H1 (cell line): ENCODE measurements at regions not wholly inside any gene's neighbourhood (a gene's known extent, or its start where the extent isn't known, plus 50 kb on each side); places are given as distances from the start of the nearest gene placed in this dataset.

ENCODE experiments used
- CTCF ChIA-PET: fragments of 300-600 bp; sonication (Branson Sonifier 250); formaldehyde crosslinking; loops from one replicate; lab custom pipeline; 2021; ENCODE audit not compliant: partially characterized antibody; lab: Charles Lee
- POLR2A ChIA-PET: fragments of 300-600 bp; sonication (Branson Sonifier 250); formaldehyde crosslinking; loops from one replicate; lab custom pipeline; 2021; ENCODE audit warnings: inconsistent platforms; ENCODE audit not compliant: partially characterized antibody; lab: Charles Lee
- DNase-seq, 2 experiments: peaks; one replicate each; pipeline versions ENCODE4 v3.0.0 to v3.0.0-alpha.2; 2010 to 2022; ENCODE audit warnings: low spot score in 2 of 2, low read depth in 1 of 2, mixed read lengths in 1 of 2
- FAIRE-seq: peaks from 2 replicates; lab custom pipeline; 2011; peaks lifted over from hg19 to GRCh38; lab: Jason Lieb, UNC
- H2AFZ ChIP-seq: 2 replicates; pipeline ENCODE4 v1.8.1; 2012; ENCODE audit warnings: low read length, inconsistent platforms
- H2AK5ac ChIP-seq: 2 replicates; pipeline ENCODE4 v1.6.1; 2013; ENCODE audit warnings: low read depth, low read length
- H2BK120ac ChIP-seq: replicated peaks from 2 replicates; pipeline ENCODE3; 2013; ENCODE audit warnings: low read depth, low read length, inconsistent platforms
- H2BK12ac ChIP-seq: 2 replicates; pipeline ENCODE4 v1.6.1; 2013; ENCODE audit warnings: low read depth, low read length
- H2BK15ac ChIP-seq: 2 replicates; pipeline ENCODE4 v1.6.1; 2013; ENCODE audit warnings: low read length
- H2BK20ac ChIP-seq: 2 replicates; pipeline ENCODE4 v1.6.1; 2013; ENCODE audit warnings: low read length
- H2BK5ac ChIP-seq: 2 replicates; pipeline ENCODE4 v1.6.1; 2013; ENCODE audit warnings: low read depth, low read length
- H3K14ac ChIP-seq: 2 replicates; pipeline ENCODE4 v1.6.1; 2013; ENCODE audit warnings: inconsistent platforms; ENCODE audit not compliant: insufficient read length
- H3K18ac ChIP-seq: 2 replicates; pipeline ENCODE4 v1.6.1; 2013; ENCODE audit warnings: low read length; ENCODE audit errors: extremely low read depth
- H3K23ac ChIP-seq: 2 replicates; pipeline ENCODE4 v1.6.1; 2013; ENCODE audit warnings: inconsistent platforms; ENCODE audit not compliant: insufficient read length
- H3K23me2 ChIP-seq: 2 replicates; pipeline ENCODE4 v1.6.1; 2013; ENCODE audit warnings: low read depth, low read length
- H3K27ac ChIP-seq: 2 replicates; pipeline ENCODE4 v1.6.1; 2011; ENCODE audit warnings: low read depth, low read length, inconsistent platforms
- H3K27me3 ChIP-seq, 4 experiments: replicated peaks in 1 of 4; 1 replicate in 1 of 4; 2 replicates in 3 of 4; pipeline versions ENCODE4 v1.6.1 to v1.8.1; 2011 to 2013; ENCODE audit warnings: low read length in 3 of 4, mild to moderate bottlenecking in 3 of 4, inconsistent platforms in 2 of 4, mixed read lengths in 2 of 4, moderate library complexity in 1 of 4; ENCODE audit not compliant: control insufficient read depth in 3 of 4, insufficient read depth in 3 of 4; ENCODE audit errors: extremely low read depth in 1 of 4
- H3K36me3 ChIP-seq, 4 experiments: 2 replicates each; pipeline versions ENCODE4 v1.6.1 to v1.8.1; 2011 to 2013; ENCODE audit warnings: mild to moderate bottlenecking in 4 of 4, low read length in 3 of 4, moderate library complexity in 2 of 4, control low read depth in 1 of 4, inconsistent platforms in 1 of 4; ENCODE audit not compliant: insufficient read depth in 4 of 4, control insufficient read depth in 2 of 4
- H3K4ac ChIP-seq: replicated peaks from 2 replicates; pipeline ENCODE3; 2013; ENCODE audit warnings: low read length, low read depth, mixed read lengths, inconsistent platforms; ENCODE audit not compliant: insufficient read length
- H3K4me1 ChIP-seq, 4 experiments: replicated peaks in 1 of 4; 1 replicate in 1 of 4; 2 replicates in 3 of 4; pipeline versions ENCODE4 v1.6.1 to v1.8.1; 2011 to 2013; ENCODE audit warnings: low read length in 3 of 4, inconsistent platforms in 2 of 4, mixed read lengths in 1 of 4; ENCODE audit not compliant: insufficient read depth in 4 of 4, control insufficient read depth in 3 of 4
- H3K4me2 ChIP-seq, 2 experiments: 2 replicates each; pipeline versions ENCODE4 v1.6.1 to v1.8.1; 2011 to 2013; ENCODE audit warnings: low read depth in 2 of 2, low read length in 2 of 2, control low read depth in 1 of 2, inconsistent platforms in 1 of 2, mild to moderate bottlenecking in 1 of 2; ENCODE audit not compliant: insufficient read depth in 1 of 2
- H3K4me3 ChIP-seq, 4 experiments: fragments of 200-600, 300-600 bp in 1 of 4; sonication (generic), shearing (Covaris generic), sonication (Bioruptor Twin) in 1 of 4; 2 replicates each; pipeline versions ENCODE4 v1.5.1 to v1.8.1; 2011 to 2016; ENCODE audit warnings: low read length in 4 of 4, low read depth in 3 of 4, control low read depth in 2 of 4, inconsistent platforms in 2 of 4, mild to moderate bottlenecking in 2 of 4, mixed read lengths in 1 of 4, moderate library complexity in 1 of 4; ENCODE audit not compliant: insufficient read depth in 2 of 4; ENCODE audit errors: extremely low read depth in 1 of 4
- H3K56ac ChIP-seq: replicated peaks from 2 replicates; pipeline ENCODE3; 2013; ENCODE audit warnings: low read depth, mild to moderate bottlenecking, mixed read lengths, low read length, inconsistent platforms; ENCODE audit not compliant: insufficient read length
- H3K79me1 ChIP-seq: 2 replicates; pipeline ENCODE4 v1.6.1; 2013; ENCODE audit warnings: low read depth, low read length, control low read depth
- H3K79me2 ChIP-seq, 2 experiments: 2 replicates each; pipeline versions ENCODE4 v1.6.1 to v1.8.1; 2012 to 2013; ENCODE audit warnings: low read length in 2 of 2, mild to moderate bottlenecking in 2 of 2, inconsistent platforms in 1 of 2; ENCODE audit not compliant: insufficient read depth in 2 of 2, control insufficient read depth in 1 of 2
- H3K9ac ChIP-seq, 4 experiments: replicated peaks in 1 of 4; 1 replicate in 1 of 4; 2 replicates in 3 of 4; pipeline versions ENCODE4 v1.6.1 to v1.8.1; 2011 to 2013; ENCODE audit warnings: low read depth in 3 of 4, low read length in 3 of 4, control low read depth in 2 of 4, mild to moderate bottlenecking in 2 of 4, moderate library complexity in 2 of 4, inconsistent platforms in 1 of 4; ENCODE audit errors: extremely low read depth in 1 of 4
- H3K9me3 ChIP-seq, 2 experiments: 2 replicates each; pipeline versions ENCODE4 v1.6.1 to v1.8.1; 2012 to 2013; ENCODE audit warnings: mild to moderate bottlenecking in 2 of 2, moderate library complexity in 2 of 2, control low read depth in 1 of 2, inconsistent platforms in 1 of 2, low read depth in 1 of 2, low read length in 1 of 2, mixed read lengths in 1 of 2; ENCODE audit not compliant: insufficient read depth in 2 of 2
- H4K20me1 ChIP-seq, 2 experiments: replicated peaks in 1 of 2; 2 replicates each; pipeline versions ENCODE3 to v1.8.1; 2011 to 2013; ENCODE audit warnings: inconsistent platforms in 2 of 2, low read length in 2 of 2, mild to moderate bottlenecking in 1 of 2; ENCODE audit not compliant: insufficient read depth in 2 of 2, control insufficient read depth in 1 of 2
- H4K5ac ChIP-seq: 2 replicates; pipeline ENCODE4 v1.6.1; 2013; ENCODE audit warnings: low read length, low read depth, mixed read lengths, inconsistent platforms; ENCODE audit not compliant: insufficient read length
- H4K8ac ChIP-seq: 2 replicates; pipeline ENCODE4 v1.8.0; 2013; ENCODE audit warnings: mild to moderate bottlenecking, moderate library complexity, low read length, inconsistent platforms; ENCODE audit not compliant: insufficient read depth; ENCODE audit errors: extremely low read depth
- H4K91ac ChIP-seq: replicated peaks from 2 replicates; pipeline ENCODE3; 2013; ENCODE audit warnings: low read length, mixed read lengths, inconsistent platforms; ENCODE audit not compliant: insufficient read length
- BCL11A ChIP-seq, 2 experiments: IDR thresholded peaks; one replicate each; pipeline ENCODE4 v1.6.1; 2011; ENCODE audit warnings: low read depth in 2 of 2, low read length in 2 of 2, mild to moderate bottlenecking in 2 of 2
- CHD2 ChIP-seq: IDR thresholded peaks from 2 replicates; pipeline ENCODE4 v1.6.1; 2012; ENCODE audit warnings: low read length, improper control_type of control experiment
- CTBP2 ChIP-seq: IDR thresholded peaks from 2 replicates; pipeline ENCODE4 v1.7.0; 2011; ENCODE audit warnings: borderline replicate concordance, mild to moderate bottlenecking, moderate library complexity, mixed read lengths, low read length; ENCODE audit not compliant: insufficient read depth, insufficient read length
- EP300 ChIP-seq, 2 experiments: IDR thresholded peaks; 1 replicate in 1 of 2; 2 replicates in 1 of 2; pipeline ENCODE4 v1.6.1; 2011 to 2012; ENCODE audit warnings: low read depth in 2 of 2, low read length in 2 of 2, mild to moderate bottlenecking in 2 of 2, borderline replicate concordance in 1 of 2, inconsistent platforms in 1 of 2, moderate library complexity in 1 of 2

- H2BK20ac ChIP-seq: no peak overlapping the region
- H4K20me1 ChIP-seq: no peaks in the 10 kb centered on the region
- TF ChIP-seq CTBP2 (no peak), BCL11A (IDR thresholded peaks at IDR 0.05; ENCODE audit: low read depth in 2 of 2, low read length in 2 of 2) (no peak), CHD2 (no peak), EP300 (IDR thresholded peaks at IDR 0.05; ENCODE audit: borderline replicate concordance in 1 of 2, low read depth in 2 of 2, low read length in 2 of 2) (no peak)
- H4K8ac ChIP-seq: no peak overlapping the region
- no peak overlapping the region for H3K9ac ChIP-seq
- H2AFZ ChIP-seq: no peak overlapping the region
- no peaks in the 10 kb centered on the region for H3K23me2 ChIP-seq
- no peaks in the 10 kb centered on the region for H3K27me3 ChIP-seq
- H3K14ac ChIP-seq: no peak overlapping the region
- H3K4me3 ChIP-seq: no peak overlapping the region
- H3K36me3 ChIP-seq: no peaks in the 10 kb centered on the region
- no peaks in the 10 kb centered on the region for H3K4me1 ChIP-seq
- ChIA-PET POLR2A (no interaction called here), CTCF (interaction anchor here (1.2 kb wide), 1 partner anchor 13 kb away, joined by 3 read pairs; no protein-coding TSS in a partner anchor)
- H3K27ac ChIP-seq: no peak overlapping the region
- no peak overlapping the region for H3K18ac ChIP-seq
- H3K9me3 ChIP-seq: no peaks in the 10 kb centered on the region
- H3K79me1 ChIP-seq: no peaks in the 10 kb centered on the region
- no peak overlapping the region for H2BK120ac ChIP-seq
- H4K91ac ChIP-seq: no peak overlapping the region
- H2BK15ac ChIP-seq: no peak overlapping the region
- H2BK5ac ChIP-seq: no peak overlapping the region
- no peaks in the 10 kb centered on the region for H3K79me2 ChIP-seq
- H2BK12ac ChIP-seq: no peak overlapping the region
- H3K23ac ChIP-seq: no peak overlapping the region
- FAIRE-seq: no peak
- H3K4me2 ChIP-seq: no peak overlapping the region
- no peak overlapping the region for H2AK5ac ChIP-seq
- H3K56ac ChIP-seq: no peak overlapping the region
- DNase-seq: no peak
- no peak overlapping the region for H4K5ac ChIP-seq
- no peak overlapping the region for H3K4ac ChIP-seq
These were observed 51.0 kb upstream of the CA10 start for GRCh38 chr17:52209507-52209906.
